HPDE6-E6E7 (cell line): ENCODE measurements at regions not wholly inside any gene's neighbourhood (a gene's known extent, or its start where the extent isn't known, plus 50 kb on each side); places are given as distances from the start of the nearest gene placed in this dataset.

Source experiments
- DNase-seq: peaks from one replicate; pipeline ENCODE4 v3.0.0; 2011; ENCODE audit warnings: missing footprints; ENCODE audit errors: extremely low spot score

DNA sequence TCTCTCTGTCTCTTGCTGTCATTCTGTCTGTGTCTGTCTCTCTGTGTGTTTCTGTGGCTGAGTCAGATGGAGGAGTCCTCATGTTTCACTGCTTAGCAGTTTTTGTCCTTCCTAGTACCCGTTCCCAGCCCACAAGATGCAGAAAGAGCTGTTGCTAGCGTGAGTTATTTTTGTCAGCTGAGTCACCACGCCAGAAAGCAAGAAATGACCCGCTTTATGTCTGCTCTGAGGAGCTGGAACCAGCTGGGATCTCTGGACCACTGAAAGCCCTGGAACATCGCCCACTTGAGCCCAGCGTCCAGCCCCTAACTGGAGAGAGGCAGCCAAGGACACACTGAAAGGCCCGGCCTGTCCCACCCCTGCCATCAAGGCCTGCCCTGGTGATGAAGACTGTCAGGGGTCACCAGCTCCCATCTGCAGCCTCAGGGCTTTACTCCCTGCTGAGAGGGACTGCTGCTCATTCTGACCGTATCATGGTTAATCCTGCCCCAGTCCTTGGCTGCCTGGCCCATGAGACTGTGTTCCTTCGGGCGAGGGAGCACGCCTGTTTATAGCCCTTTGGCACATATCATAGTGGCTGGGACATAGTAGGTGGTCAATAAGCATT is 101.7 kb upstream of the TPM1 start:
- DNase-seq = peak; percentile 74

DNA sequence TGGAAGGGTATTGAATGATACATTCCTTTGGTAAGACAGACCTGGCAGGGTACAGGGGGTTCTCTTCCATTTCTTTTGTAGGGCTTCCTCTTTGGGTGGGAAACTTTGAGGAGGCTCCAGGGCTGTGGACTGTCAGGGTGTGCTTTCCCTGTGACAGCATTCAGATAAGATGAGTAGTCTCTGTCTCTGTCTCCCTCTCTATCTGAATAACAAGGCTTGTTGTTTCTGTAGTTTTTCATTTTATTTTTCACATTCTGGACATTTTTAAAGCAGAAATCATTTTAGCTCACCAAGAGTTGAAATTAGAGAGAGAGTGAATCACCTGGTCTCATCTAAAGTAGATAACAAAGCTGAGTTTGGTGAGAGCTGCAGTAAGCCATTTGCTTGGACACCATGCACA is 100.8 kb upstream of the TPM1 start:
- no peak for DNase-seq

DNA sequence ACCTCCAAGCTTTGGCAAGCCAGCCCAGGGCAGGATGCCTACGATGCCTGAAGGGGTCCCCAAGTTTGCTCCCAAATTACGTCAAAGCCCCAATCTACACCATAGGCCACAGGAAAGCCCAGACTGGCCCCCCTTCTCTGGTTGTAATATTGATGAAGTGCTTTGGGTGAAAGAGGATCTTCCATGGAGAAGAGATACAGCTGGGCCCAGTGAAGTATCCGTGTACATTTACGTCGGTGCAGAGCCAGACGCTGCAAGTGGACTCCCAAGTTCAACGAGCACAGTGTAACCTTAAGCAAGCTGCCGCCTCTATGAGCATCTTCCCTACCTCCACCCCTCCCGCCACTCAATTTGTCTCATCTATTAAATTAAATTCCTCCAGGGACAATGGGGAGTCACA is 100.1 kb upstream of the TPM1 start:
- no peak for DNase-seq

DNA sequence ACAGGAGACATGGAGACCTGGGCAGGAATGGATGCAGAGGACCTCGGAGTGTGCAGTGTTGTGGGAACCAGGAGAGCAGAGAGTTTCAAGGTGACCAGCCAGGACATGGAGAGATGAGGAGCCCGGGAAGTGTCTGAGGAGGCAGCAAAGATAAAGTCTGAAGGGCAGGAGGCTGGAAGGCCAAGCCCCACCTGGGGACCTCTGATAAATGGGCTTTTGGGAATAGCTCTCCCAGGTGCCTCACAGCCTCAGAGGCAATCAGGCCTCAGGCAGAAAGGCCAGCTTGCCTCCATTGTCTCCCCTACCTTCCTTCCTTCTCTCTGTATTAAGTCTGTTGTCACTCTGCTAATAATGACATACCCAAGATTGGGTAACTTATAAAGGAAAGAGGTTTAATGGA is 97.5 kb upstream of the TPM1 start:
- no peak for DNase-seq

DNA sequence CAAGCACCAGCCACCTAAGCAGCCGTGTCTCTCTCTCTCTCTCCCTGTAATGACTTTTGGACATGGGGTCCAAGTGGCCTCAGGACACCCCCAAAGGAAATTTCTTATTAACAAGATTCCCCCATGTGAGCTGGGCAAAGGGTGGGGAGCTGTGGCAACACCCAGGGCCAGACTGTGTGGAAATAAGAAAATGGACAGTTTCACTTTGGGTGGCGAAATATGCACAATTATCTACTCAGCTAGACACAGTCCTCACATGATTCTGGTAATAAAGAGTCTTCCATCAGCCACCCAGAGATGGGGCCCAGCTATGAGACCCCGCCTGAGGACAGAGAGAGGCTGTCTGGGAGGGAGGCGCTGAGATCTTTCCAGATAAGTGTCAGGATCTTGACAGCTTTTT is 96.8 kb upstream of the TPM1 start:
- no peak for DNase-seq

DNA sequence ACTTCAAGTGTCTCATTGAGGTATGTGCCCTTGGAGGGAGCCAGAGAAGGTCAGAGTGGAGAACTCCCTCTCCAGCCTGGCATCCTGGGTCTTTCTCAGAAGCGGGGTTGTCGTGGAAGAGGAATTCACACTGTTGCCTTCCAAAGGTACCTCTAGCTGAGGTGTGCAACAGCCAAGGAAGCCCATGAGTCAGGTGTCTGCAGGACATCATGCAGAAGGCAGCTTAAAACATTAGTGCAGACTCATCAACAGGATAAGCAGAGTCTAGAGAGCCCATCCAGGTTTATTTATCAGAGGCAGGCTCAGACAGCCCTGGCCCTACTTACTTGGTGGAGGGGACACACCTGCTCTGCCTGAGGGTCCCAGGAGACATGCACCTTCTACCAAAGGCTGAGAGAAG is 95.6 kb upstream of the TPM1 start:
- DNase-seq = no peak

DNA sequence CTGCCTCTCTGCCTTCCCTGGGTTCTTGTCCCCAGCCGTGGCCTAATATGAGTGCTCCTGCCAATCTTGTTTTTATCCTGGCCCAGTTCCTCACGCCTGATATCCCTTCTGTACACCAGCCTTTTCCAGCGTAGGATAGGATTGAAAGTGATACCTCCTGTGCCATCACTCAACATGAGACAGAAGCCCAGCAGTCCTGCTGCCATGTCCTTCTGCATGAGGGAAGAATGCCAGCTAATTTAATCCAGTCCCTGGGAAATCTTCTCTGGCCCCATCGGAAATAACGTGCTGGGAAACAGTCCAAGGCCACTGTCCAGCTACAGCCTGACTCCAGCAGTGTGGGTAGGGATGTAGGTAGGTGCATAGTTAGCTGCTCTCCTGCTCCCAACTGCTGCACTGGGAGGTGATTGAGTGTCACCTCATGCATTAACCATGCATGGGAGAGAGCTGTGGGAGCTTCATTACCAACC is 92.0 kb upstream of the TPM1 start:
- DNase-seq = no peak

DNA sequence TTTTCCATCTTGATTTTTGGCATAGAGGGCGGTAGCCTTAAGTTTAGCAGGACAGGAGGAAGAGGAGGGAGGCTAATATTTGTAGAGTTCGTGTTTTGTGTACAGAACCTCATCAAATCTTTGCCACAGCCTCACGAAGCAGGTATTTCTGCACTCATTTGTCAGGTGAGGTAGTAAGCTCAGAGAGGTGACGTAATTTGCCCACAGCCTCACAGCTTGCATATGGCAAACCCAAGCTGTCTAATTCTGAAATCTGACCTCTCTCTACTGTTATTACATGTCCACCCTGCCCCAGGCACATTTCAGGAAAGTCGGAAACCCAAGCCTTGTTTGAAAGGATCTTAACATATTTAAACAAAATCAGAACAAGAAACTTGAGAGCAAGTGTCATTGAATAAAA is 91.1 kb upstream of the TPM1 start:
- DNase-seq = no peak

DNA sequence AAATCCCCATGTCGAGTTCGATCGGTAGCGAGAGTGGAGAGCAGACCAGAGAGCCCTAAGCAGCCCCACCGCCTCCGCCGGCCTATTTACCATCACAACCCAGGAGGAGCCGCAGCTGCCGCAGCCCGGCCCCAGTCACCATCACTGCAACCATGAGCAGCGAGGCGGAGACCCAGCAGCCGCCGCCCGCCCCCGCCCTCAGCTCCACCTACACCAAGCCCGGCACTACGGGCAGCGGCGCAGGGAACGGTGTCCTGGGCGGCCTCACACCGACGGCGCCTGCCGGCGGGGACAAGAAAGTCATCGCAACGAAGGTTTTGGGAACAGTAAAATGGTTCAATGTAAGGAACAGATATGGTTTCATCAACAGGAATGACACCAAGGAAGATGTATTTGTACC is 89.5 kb upstream of the TPM1 start:
- no peak for DNase-seq

DNA sequence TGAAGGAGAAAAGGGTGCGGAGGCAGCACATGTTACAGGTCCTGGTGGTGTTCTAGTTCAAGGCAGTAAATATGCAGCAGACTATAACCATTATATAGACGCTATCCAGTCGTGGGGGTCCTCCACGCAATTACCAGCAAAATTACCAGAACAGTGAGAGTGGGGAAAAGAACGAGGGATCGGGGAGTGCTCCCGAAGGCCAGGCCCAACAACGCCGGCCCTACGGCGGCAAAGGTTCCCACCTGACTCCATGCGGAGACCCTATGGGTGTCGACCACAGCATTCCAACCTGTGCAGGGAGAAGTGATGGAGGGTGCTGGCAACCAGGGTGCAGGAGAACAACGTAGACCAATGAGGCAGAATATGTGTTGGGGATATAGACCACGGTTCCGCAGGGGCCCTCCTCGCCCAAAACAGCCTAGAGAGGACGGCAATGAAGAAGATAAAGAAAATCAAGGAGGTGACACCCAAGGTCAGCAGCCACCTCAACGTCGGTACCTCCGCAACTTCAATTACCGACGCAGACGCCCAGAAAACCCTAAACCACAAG is 89.0 kb upstream of the TPM1 start:
- DNase-seq = no peak

DNA sequence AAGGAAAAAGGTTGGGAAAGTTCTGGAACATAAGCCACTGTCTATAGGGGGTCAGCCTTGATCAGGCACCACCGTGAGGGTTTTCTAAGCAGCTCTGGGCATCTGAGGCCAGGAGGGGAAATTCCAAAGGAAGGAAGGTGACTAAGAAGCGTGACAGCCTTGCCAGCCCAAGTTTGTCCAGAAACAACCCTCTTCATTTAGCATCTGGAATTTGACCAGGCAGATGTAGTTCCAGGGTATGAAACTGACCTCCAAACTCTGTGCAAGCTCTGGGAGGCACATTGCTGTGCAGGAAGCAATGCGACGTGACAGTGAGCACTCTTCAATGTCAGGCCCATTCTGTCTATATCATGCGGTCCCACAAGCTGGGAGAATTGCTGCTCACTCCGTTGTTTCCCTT is 85.4 kb upstream of the TPM1 start:
- DNase-seq = no peak

DNA sequence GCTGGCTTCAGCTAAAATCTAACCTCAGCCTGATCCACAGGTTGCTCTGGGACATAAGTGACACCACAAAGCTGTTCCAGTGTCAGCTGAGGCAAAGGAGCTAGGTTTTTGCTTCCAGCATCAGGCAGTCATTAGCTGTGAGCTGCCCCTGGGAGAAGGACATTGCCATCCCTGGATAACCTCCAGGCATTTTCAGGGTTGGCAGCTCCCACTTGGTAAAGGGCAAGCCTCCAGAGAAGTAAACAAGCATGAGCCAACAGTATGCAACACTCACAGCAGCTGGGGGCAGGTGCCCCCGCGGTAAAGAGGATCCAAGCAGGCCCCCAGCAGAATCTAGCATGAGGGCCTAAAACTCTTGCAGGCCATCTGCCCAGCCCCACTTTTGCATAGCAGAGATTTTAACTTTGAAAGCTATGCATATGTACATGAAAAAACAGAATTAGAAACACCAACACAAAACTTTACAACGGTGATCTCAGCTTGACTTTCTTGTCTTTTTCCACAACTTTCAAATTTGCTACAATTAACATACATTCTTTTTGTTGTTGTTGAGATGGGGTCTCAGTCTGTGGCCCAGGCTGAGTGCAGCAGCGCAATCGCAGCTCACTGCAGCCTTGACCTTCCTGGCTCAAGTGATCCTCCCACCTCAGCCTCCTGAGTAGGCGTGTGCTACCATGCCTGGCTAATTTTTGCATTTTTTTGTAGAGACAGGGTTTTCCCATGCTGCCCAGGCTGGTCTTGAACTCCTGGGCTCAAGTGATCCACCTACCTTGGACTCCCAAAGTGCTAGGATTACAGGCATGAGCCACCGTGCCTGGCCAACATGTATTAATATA is 83.8 kb upstream of the TPM1 start:
- DNase-seq = no peak

DNA sequence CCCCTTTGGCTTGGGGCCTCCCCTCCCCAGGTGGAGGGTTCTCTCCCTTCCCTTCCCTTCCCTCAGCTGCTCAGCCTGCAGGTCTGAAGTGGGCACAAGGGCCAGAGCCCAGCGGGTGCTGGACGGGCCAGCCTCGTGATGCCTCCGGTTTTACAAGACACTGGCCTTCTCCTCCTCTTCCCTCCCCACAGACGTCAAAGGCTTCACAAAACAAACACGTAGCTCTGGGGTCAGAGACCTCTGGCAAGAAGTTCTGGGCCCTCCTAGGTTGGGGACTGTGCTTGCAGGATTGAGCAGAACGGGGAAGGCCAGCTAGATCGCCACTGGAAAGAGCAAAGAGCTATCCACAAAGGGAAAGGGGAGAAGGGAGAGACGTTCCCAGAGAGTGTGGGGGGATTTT is 81.4 kb upstream of the TPM1 start:
- DNase-seq = no peak

DNA sequence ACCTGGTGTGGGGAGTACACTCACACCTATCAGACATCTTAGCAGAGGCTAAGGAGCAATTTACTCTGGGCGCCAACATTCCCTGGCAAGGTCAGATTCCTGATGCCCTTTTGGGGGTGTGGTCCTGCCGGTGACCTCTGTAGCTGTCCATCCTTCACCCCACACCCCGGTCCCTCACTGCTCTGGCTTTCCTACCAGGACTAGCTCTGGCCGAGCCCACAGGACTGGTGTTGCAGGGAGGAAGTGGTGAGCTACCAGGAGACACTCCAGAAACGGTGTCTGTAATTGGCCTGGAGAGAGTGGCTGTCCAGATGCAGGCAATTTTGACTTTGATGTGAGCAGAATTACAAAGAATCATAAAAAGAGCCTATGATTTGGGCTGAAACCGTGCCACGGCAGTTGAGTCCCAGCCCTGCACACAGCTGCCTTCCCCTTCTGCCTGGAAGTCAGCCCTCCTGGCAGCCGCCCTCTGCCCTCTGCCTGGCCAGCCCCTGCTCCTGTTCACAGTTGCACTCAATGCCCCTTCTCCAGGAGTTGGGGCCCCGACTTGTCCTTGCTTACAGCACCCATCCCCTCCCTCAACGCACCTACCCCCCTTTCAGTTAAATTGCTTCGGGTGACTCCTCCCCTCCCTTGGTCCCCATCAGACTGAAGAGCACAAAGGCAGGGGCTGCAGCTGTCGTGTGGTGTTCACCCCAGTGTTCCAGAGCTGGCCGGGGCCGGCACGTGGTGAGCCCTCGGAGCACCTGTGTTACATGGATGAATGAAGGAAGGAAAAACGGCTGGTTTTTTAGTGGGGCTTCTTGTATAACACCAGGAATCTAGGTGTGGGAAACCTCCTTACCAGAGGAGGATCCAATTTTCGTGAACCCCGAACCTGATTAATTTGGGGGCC is 80.2 kb upstream of the TPM1 start:
- no peak for DNase-seq

DNA sequence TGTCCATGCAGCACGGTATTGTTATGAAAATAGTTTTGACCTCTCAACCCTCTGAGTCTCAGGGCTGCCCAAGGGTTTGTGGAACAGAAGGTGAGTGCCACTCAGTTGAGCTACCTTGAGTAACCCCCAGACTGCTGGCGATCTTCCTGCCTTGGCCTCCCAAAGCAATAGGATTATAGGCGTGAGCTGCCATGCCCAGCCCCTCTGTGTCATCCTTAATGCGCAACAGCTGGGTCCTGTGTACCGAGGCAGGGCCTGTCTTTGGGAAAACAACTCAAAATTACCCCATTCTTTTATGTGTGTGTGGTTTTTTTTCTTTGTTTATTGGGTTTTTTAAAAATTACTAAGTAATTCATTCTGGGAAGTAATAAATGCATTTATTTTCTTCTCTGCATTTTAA is 78.3 kb upstream of the TPM1 start:
- no peak for DNase-seq

DNA sequence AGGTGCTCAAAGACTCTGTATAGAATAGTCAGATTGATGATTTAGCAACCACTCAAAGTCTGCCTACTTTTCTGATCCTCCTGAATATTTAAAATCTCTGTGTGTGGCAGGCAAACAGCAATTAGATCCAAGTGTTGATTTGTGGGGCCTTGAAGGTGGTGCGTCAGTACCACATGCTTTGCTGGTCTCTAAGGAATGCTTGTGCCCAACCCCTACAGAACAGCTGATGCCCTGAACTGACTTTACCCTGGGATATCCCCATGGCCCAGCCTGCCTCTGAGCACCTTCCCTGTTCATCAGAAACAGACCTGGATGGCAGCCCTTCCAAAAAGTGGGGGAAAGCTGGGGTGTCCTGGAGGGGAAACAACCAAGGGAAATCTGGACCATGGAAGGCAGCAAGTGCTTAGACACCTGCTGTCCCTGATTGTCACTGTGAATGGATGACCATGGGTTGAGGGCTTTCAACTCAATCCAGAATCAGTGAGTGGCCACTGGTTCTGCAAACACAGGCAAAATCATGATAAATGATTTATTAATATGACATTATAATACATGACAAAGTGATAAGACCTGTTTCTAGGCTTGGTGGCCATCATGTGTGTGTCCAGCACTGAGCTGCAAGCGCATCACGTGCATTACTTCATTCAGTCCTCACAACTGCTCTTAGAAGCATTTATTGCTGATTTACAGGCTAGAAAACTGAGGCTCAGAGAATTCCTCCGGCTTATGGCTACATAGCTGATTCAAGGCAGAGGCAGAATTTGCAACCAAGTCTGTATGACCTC is 76.1 kb upstream of the TPM1 start:
- DNase-seq = no peak

DNA sequence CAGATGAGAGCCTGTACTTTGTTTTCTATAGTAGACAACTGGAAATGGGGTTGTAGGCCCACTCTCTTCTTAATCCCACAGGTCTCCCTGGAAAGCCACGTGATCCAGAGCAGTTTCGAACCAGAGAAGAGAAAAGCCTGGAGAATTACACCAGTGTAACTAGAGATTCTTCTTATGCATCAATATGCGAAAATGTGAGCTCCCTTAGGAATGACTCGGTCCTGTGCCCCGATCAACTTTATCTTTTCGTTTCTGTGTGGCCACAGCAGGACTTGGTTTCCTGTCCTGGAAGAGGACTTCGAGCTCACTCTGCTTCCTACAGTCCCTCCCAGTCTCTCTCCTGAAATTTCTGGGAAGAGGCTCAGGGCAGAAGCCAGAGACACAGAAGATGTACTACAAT is 73.8 kb upstream of the TPM1 start:
- DNase-seq = no peak

DNA sequence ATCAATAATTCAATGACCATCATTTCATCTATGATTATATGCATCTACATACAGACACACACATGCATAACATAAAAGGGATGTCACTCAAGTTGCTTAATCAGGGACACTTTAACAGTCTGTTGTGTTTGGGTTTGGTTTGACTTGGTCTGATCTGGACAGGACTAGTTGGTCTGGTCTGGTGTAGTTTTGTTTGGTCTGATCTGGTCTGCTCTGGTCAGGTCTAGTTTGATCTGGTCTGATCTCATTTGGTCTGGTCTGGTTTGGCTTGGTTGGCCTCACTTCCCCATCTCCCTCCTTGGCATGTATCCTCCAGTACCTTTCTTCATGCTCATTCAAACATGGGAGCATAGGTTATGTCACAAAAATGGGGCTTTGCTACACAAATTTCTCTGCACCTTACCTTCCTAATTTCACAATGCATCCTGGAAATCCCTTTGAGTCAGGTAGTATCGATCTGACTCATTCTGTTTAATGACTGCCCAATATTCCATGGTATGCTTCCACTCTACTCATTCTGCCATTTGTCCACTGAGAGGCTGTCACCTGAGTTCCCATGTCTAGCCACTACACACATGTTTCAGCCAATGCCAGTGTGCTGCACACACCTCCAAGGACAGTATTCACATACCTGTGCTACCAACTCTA is 73.0 kb upstream of the TPM1 start:
- no peak for DNase-seq

DNA sequence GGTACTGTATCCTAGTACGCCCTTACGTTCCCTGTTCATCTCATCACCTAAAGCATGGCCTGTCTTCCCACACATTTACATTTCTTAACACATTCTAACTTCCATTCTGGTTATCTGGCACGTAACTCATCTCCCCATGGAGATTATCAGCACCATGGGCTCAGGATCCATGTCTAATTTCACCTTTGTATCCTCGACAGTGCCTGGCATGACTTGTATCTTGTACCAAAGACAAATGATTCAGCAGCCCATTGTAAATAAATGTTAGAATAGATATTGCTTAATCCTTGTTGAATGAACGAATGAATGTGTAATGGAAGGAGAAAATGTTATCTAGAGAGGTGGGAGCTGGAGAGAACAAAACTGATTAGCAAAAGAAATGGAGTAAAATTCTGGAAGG is 69.7 kb upstream of the TPM1 start:
- DNase-seq = peak; percentile 37

DNA sequence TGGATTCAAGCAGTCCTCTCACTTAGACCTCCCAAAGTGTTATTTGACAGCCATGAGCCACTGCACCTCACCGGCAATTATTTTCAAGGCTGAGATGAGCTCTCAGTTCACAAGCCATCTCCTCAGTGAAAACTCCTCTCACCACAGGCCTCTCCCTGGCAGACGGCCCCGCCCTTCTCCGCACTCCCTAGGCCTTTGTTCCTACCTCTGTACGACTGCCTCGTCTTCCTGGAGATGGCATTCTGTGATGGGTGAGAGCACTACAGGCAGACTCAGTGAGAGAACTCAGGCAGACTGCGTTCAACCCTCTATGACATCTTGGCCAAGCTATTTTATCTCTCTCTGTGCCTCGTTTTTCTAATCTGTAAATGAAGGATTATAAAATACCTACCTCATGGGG is 67.0 kb upstream of the TPM1 start:
- DNase-seq = peak; percentile 32

DNA sequence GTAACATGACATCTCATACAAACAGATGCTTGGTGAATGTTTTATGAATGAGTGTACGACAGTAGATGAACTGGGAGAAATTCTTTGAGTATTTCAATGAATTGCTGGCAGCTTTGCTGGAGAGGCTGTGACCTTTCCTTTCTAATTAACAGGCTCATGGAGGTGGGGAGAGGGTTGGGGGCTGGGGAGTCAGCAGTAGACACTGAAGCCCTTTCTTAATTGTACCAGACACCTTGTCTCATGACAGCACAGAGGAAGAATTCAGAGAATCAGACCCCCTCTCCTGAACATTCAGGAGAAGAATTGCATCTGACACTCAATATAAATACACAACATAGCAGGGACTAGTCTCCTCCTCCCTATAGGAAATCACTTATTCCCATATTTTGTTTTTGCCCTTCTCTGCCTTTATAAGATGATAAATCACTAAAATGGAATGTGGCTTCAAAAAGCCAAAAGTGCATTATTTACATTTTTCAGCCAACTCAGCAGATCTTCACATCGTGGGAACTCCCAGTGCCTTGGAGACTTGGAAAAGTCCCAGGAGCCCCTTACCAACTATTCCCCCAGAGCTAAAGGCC is 66.2 kb upstream of the TPM1 start:
- no peak for DNase-seq
